ENCODE measurements at regions not wholly inside any gene's neighbourhood (a gene's known extent, or its start where the extent isn't known, plus 50 kb on each side); places are given as distances from the start of the nearest gene placed in this dataset.

- no peak overlapping the region for H3K4me2 ChIP-seq (ENCODE audit: low read length)
- no peak overlapping the region for H3K9ac ChIP-seq (ENCODE audit: low read length)
- no peaks in the 10 kb centered on the region for H3K4me1 ChIP-seq (ENCODE audit: insufficient read depth, low read length, severe bottlenecking)
- H2AFZ ChIP-seq (ENCODE audit: low read length): no peak overlapping the region
- TF ChIP-seq CTCF (IDR thresholded peaks at IDR 0.05; ENCODE audit: low read length): no peak
- no peak for TF ChIP-seq EZH2 (IDR thresholded peaks at IDR 0.05; ENCODE audit: borderline replicate concordance, low read length)
- no peaks in the 10 kb centered on the region for H3K9me3 ChIP-seq (ENCODE audit: low read length)
- no peaks in the 10 kb centered on the region for H3K36me3 ChIP-seq (ENCODE audit: insufficient read depth, low read length)
- no peak overlapping the region for H3K27ac ChIP-seq (ENCODE audit: low read depth, low read length, poor library complexity, severe bottlenecking)
- no peaks in the 10 kb centered on the region for H3K9me2 ChIP-seq (ENCODE audit: low read depth, low read length)
- H3K79me2 ChIP-seq (ENCODE audit: insufficient read depth, low read length): no peaks in the 10 kb centered on the region
- H3K4me3 ChIP-seq (ENCODE audit: low read depth, low read length, poor library complexity, severe bottlenecking): no peak overlapping the region
- no peaks in the 10 kb centered on the region for H3F3A ChIP-seq (ENCODE audit: insufficient read depth, low read length)
- no peaks in the 10 kb centered on the region for H3K27me3 ChIP-seq (ENCODE audit: insufficient read depth, low read length)
- no peaks in the 10 kb centered on the region for H4K20me1 ChIP-seq (ENCODE audit: insufficient read depth, low read length)
Observed at GRCh38 chr6:74058606-74059005, 362.6 kb downstream of the CD109 start.

GRCh38 chr6:74057326-74057725, 361.3 kb downstream of the CD109 start:
- H3K27me3 ChIP-seq (ENCODE audit: insufficient read depth, low read length): no peaks in the 10 kb centered on the region
- H3K4me2 ChIP-seq (ENCODE audit: low read length): no peak overlapping the region
- H4K20me1 ChIP-seq (ENCODE audit: insufficient read depth, low read length): no peaks in the 10 kb centered on the region
- H3K79me2 ChIP-seq (ENCODE audit: insufficient read depth, low read length): no peaks in the 10 kb centered on the region
- no peak overlapping the region for H3K4me3 ChIP-seq (ENCODE audit: low read depth, low read length, poor library complexity, severe bottlenecking)
- H3K36me3 ChIP-seq (ENCODE audit: insufficient read depth, low read length): no peaks in the 10 kb centered on the region
- no peaks in the 10 kb centered on the region for H3K9me2 ChIP-seq (ENCODE audit: low read depth, low read length)
- no peak overlapping the region for H3K27ac ChIP-seq (ENCODE audit: low read depth, low read length, poor library complexity, severe bottlenecking)
- no peaks in the 10 kb centered on the region for H3K9me3 ChIP-seq (ENCODE audit: low read length)
- TF ChIP-seq EZH2 (IDR thresholded peaks at IDR 0.05; ENCODE audit: borderline replicate concordance, low read length): no peak
- no peak for TF ChIP-seq CTCF (IDR thresholded peaks at IDR 0.05; ENCODE audit: low read length)
- H2AFZ ChIP-seq (ENCODE audit: low read length): no peak overlapping the region
- H3K4me1 ChIP-seq (ENCODE audit: insufficient read depth, low read length, severe bottlenecking): no peaks in the 10 kb centered on the region
- H3F3A ChIP-seq (ENCODE audit: insufficient read depth, low read length): no peaks in the 10 kb centered on the region
- H3K9ac ChIP-seq (ENCODE audit: low read length): no peak overlapping the region

DNA sequence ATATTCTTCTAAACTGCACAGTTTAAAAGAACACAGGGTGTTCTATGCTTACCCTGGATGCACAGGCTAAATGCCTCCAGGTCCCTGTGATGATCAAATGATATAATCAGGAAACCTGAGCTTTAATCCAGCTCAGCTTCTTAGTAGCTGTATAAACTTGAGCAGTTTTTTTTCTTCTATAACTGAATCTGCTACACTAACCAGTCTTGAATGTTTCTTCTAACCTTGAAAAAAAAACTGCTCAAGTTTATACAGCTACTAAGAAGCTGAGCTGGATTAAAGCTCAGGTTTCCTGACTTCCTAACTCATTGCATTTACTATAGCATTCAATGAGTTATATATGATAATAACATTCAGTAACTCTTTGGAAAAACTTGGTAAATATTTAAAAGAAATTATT, 358.2 kb downstream of the CD109 start:
- Histone ChIP-seq H3K4me3 (ENCODE audit: low read depth, low read length, poor library complexity, severe bottlenecking) (no peak overlapping the region), H3K79me2 (ENCODE audit: insufficient read depth, low read length) (no peaks in the 10 kb centered on the region), H3K27ac (ENCODE audit: low read depth, low read length, poor library complexity, severe bottlenecking) (no peak overlapping the region), H4K20me1 (ENCODE audit: insufficient read depth, low read length) (no peaks in the 10 kb centered on the region), H3K4me1 (ENCODE audit: insufficient read depth, low read length, severe bottlenecking) (no peaks in the 10 kb centered on the region), H3K9me3 (ENCODE audit: low read length) (no peaks in the 10 kb centered on the region), H3K36me3 (ENCODE audit: insufficient read depth, low read length) (no peaks in the 10 kb centered on the region), H3K9ac (ENCODE audit: low read length) (no peak overlapping the region), H3K27me3 (ENCODE audit: insufficient read depth, low read length) (no peaks in the 10 kb centered on the region), H3K9me2 (ENCODE audit: low read depth, low read length) (no peaks in the 10 kb centered on the region), H3F3A (ENCODE audit: insufficient read depth, low read length) (no peaks in the 10 kb centered on the region), H2AFZ (ENCODE audit: low read length) (no peak overlapping the region), H3K4me2 (ENCODE audit: low read length) (no peak overlapping the region)
- TF ChIP-seq EZH2 (IDR thresholded peaks at IDR 0.05; ENCODE audit: borderline replicate concordance, low read length) (no peak), CTCF (IDR thresholded peaks at IDR 0.05; ENCODE audit: low read length) (no peak)
